ENCODE measurements at regions not wholly inside any gene's neighbourhood (a gene's known extent, or its start where the extent isn't known, plus 50 kb on each side); places are given as distances from the start of the nearest gene placed in this dataset.

DNA sequence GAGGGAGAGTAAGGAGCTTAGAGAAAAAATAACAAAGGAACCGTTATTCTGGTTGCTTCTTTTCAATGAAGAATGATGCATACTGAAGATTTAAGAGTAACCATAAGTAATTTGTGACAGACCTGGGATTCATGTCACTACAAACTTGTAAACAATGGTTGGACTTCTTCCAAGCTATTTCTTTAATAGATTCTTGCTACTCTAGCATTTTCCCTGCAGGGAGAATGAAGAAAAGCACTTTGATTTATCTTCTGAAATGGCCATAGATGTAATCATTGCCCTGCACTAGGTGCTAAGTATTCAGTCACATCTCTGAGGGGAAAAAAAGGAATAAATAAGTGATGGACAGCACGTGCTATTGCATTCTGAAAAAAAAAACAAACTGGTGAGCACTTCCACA, 606.6 kb upstream of the LRRN3 start:
- Histone ChIP-seq H3K79me2 (ENCODE audit: insufficient read depth, low read length) (no peaks in the 10 kb centered on the region), H3K27ac (ENCODE audit: low read depth in 1 of 2, low read length in 2 of 2) (no peak overlapping the region), H4K20me1 (ENCODE audit: insufficient read depth, low read length) (no peaks in the 10 kb centered on the region), H3K27me3 (ENCODE audit: control insufficient read depth in 2 of 2, insufficient read depth in 2 of 2, low read length in 2 of 2) (no peaks in the 10 kb centered on the region), H2AFZ (ENCODE audit: insufficient read depth, low read depth, low read length, poor library complexity, severe bottlenecking) (no peak overlapping the region), H3K9me3 (replicated peaks in 1 of 2; ENCODE audit: control insufficient read depth in 1 of 2, insufficient read depth in 1 of 2, low read length in 2 of 2) (peaks cover 4 to 11% of the 10 kb centered on the region in 2 donors), H3K36me3 (replicated peaks in 1 of 2; ENCODE audit: control insufficient read depth in 1 of 2, insufficient read depth in 2 of 2, low read length in 2 of 2) (no peaks in the 10 kb centered on the region), H3K4me3 (replicated peaks in 1 of 3; ENCODE audit: low read depth in 2 of 3, low read length in 3 of 3) (no peak overlapping the region), H3K4me1 (ENCODE audit: control insufficient read depth in 1 of 2, insufficient read depth in 2 of 2, low read length in 2 of 2) (no peaks in the 10 kb centered on the region), H3K9ac (ENCODE audit: insufficient read depth, low read length, poor library complexity, severe bottlenecking) (no peak overlapping the region), H3K4me2 (replicated peaks; ENCODE audit: extremely low read depth, low read length, poor library complexity, severe bottlenecking) (no peak overlapping the region)
- intact Hi-C loops (cut with micrococcal nuclease): no loop called here
- Mint-ChIP-seq H3K27me3 (ENCODE audit: low read depth in 3 of 3) (peaks cover 0 to 2% (median 0%) of the 10 kb centered on the region in 3 donors), H3K4me3 (no peak overlapping the region), H3K36me3 (no peaks in the 10 kb centered on the region), H3K4me1 (no peaks in the 10 kb centered on the region), H3K27ac (no peak overlapping the region), H3K9me3 (peaks cover 2 to 16% (median 4%) of the 10 kb centered on the region in 7 donors)
- WGBS (ENCODE audit: insufficient coverage): no CpG with 5 or more reads among the region's 2 CpGs
- TF ChIP-seq, protein P1, sequence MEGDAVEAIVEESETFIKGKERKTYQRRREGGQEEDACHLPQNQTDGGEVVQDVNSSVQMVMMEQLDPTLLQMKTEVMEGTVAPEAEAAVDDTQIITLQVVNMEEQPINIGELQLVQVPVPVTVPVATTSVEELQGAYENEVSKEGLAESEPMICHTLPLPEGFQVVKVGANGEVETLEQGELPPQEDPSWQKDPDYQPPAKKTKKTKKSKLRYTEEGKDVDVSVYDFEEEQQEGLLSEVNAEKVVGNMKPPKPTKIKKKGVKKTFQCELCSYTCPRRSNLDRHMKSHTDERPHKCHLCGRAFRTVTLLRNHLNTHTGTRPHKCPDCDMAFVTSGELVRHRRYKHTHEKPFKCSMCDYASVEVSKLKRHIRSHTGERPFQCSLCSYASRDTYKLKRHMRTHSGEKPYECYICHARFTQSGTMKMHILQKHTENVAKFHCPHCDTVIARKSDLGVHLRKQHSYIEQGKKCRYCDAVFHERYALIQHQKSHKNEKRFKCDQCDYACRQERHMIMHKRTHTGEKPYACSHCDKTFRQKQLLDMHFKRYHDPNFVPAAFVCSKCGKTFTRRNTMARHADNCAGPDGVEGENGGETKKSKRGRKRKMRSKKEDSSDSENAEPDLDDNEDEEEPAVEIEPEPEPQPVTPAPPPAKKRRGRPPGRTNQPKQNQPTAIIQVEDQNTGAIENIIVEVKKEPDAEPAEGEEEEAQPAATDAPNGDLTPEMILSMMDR (IDR thresholded peaks at IDR 0.05): no peak
- no peak for DNase-seq

DNA sequence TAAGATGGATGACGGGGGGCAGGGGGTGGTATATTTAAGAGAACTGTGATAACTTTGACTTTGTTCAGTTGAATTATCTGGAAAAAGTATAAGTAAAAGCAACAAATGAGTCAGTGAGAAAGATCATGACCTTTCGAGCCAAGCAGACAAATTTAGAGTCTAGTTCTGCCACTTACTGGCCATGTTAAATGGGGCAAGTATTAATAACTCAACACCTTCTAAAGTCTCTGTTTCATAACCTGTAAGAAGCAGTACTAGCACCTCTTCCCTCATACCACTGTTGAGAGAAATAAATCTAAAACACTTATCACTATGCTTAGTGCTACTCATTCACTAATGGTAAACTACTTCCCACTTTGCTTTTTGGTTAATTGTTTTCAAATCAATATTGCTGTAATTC, 604.4 kb upstream of the LRRN3 start:
- H3K27ac Mint-ChIP-seq: no peak overlapping the region
- Histone ChIP-seq H3K9me3 (replicated peaks in 1 of 2; ENCODE audit: control insufficient read depth in 1 of 2, insufficient read depth in 1 of 2, low read length in 2 of 2) (peaks cover 0 to 4% of the 10 kb centered on the region in 2 donors), H3K79me2 (ENCODE audit: insufficient read depth, low read length) (no peaks in the 10 kb centered on the region), H3K4me1 (ENCODE audit: control insufficient read depth in 1 of 2, insufficient read depth in 2 of 2, low read length in 2 of 2) (no peaks in the 10 kb centered on the region), H3K27me3 (ENCODE audit: control insufficient read depth in 2 of 2, insufficient read depth in 2 of 2, low read length in 2 of 2) (no peaks in the 10 kb centered on the region), H3K27ac (ENCODE audit: low read depth in 1 of 2, low read length in 2 of 2) (no peak overlapping the region), H3K9ac (ENCODE audit: insufficient read depth, low read length, poor library complexity, severe bottlenecking) (no peak overlapping the region), H3K4me2 (replicated peaks; ENCODE audit: extremely low read depth, low read length, poor library complexity, severe bottlenecking) (no peak overlapping the region), H3K36me3 (replicated peaks in 1 of 2; ENCODE audit: control insufficient read depth in 1 of 2, insufficient read depth in 2 of 2, low read length in 2 of 2) (no peaks in the 10 kb centered on the region), H3K4me3 (replicated peaks in 1 of 3; ENCODE audit: low read depth in 2 of 3, low read length in 3 of 3) (no peak overlapping the region), H4K20me1 (ENCODE audit: insufficient read depth, low read length) (no peaks in the 10 kb centered on the region), H2AFZ (ENCODE audit: insufficient read depth, low read depth, low read length, poor library complexity, severe bottlenecking) (no peak overlapping the region)
- intact Hi-C loops (cut with micrococcal nuclease): no loop called here
- H3K4me3 Mint-ChIP-seq: no peak overlapping the region
- H3K4me1 Mint-ChIP-seq: no peaks in the 10 kb centered on the region
- H3K27me3 Mint-ChIP-seq (ENCODE audit: low read depth in 3 of 3): peaks cover 0 to 2% (median 0%) of the 10 kb centered on the region in 3 donors
- TF ChIP-seq, protein P1 (IDR thresholded peaks at IDR 0.05): no peak
- H3K36me3 Mint-ChIP-seq: no peaks in the 10 kb centered on the region
- H3K9me3 Mint-ChIP-seq: peaks cover 0 to 8% (median 3%) of the 10 kb centered on the region in 7 donors
- no CpG with 5 or more reads among the region's 2 CpGs for WGBS (ENCODE audit: insufficient coverage)
- DNase-seq: no peak
